ENCODE measurements at regions not wholly inside any gene's neighbourhood (a gene's known extent, or its start where the extent isn't known, plus 50 kb on each side); places are given as distances from the start of the nearest gene placed in this dataset.

DNA sequence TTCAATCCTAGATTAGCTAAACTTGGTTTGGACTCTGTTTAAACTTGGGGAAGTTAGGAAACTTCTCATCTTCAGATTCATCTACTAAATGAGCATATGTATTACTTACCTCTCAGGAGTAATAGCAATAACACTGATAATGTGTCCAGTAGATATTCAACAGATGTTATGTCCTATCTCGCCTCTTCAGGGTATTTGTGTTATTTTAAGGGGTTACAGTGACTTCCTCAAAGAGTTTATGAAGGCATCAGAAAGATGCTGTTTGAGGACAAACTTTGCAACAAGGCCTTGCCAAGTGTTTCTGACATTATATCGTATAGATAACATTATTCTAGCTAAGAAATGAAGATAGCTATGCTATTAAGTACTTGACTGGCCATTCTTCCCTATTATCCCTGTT, 522.3 kb downstream of the IGSF11 start:
- TF ChIP-seq GATA2 (IDR thresholded peaks at IDR 0.05; ENCODE audit: low read depth, low read length): no peak
- no peak for TF ChIP-seq GATA3 (IDR thresholded peaks at IDR 0.05; ENCODE audit: low read depth, low read length)
